ENCODE measurements at regions not wholly inside any gene's neighbourhood (a gene's known extent, or its start where the extent isn't known, plus 50 kb on each side); places are given as distances from the start of the nearest gene placed in this dataset.

DNA sequence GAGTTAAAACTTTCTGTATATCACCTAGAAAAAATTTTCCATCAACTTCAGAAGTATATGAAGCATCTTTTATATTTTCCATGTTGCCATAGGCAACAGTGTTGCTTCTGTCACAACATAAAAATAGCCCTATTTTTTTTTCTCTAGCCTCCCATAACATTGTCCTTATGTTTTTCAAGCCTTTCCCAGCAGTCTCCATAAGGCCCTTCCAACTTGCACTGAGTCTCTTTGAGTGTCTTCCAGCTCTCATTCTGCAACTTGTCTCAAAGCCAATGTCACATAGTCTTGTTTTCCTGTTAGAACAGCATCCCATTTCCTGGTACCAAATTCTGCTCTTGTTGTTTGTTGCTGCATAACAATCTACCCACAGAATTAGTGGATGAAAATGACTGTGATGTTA lies 1055.5 kb upstream of the GHITM start:
- DNase-seq: no peak
- TF ChIP-seq, protein P1, sequence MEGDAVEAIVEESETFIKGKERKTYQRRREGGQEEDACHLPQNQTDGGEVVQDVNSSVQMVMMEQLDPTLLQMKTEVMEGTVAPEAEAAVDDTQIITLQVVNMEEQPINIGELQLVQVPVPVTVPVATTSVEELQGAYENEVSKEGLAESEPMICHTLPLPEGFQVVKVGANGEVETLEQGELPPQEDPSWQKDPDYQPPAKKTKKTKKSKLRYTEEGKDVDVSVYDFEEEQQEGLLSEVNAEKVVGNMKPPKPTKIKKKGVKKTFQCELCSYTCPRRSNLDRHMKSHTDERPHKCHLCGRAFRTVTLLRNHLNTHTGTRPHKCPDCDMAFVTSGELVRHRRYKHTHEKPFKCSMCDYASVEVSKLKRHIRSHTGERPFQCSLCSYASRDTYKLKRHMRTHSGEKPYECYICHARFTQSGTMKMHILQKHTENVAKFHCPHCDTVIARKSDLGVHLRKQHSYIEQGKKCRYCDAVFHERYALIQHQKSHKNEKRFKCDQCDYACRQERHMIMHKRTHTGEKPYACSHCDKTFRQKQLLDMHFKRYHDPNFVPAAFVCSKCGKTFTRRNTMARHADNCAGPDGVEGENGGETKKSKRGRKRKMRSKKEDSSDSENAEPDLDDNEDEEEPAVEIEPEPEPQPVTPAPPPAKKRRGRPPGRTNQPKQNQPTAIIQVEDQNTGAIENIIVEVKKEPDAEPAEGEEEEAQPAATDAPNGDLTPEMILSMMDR (IDR thresholded peaks at IDR 0.05; ENCODE audit: low read depth, low read length): no peak
- no peaks in the 10 kb centered on the region for H3K27me3 ChIP-seq (ENCODE audit: insufficient read depth, low read depth, severe bottlenecking)

DNA sequence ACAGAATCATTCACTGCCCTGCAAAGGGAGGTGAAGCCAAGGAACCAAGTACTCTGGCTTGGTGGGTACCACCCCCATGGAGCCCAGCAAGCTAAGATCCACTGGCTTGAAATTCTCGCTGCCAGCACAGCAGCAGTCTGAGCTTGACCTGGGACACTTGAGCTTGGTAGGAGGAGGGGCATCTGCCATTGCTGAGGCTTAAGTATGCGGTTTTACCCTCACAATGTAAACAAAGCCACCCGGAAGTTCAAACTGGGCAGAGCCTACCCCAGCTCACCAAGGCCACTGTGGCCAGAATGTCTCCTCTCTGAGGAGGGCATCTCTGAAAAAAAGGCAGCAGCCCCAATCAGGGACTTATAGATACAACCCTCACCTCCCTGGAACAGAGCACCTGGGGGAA lies 1050.0 kb upstream of the GHITM start:
- Histone ChIP-seq H3K27me3 (ENCODE audit: insufficient read depth, low read depth, severe bottlenecking) (no peaks in the 10 kb centered on the region), H3K36me3 (no peaks in the 10 kb centered on the region), H3K4me3 (ENCODE audit: low read depth, low read length) (no peak overlapping the region), H3K9me3 (ENCODE audit: severe bottlenecking) (no peaks in the 10 kb centered on the region), H3K27ac (no peak overlapping the region)
- TF ChIP-seq, protein P1 (IDR thresholded peaks at IDR 0.05; ENCODE audit: low read depth, low read length): no peak
- no peak for DNase-seq

More for the DNA sequence above, 1055.5 kb upstream of the GHITM start:
- H3K27ac ChIP-seq: no peak overlapping the region
- no peaks in the 10 kb centered on the region for H3K36me3 ChIP-seq
- no peaks in the 10 kb centered on the region for H3K9me3 ChIP-seq (ENCODE audit: severe bottlenecking)
- no peak overlapping the region for H3K4me3 ChIP-seq (ENCODE audit: low read depth, low read length)

DNA sequence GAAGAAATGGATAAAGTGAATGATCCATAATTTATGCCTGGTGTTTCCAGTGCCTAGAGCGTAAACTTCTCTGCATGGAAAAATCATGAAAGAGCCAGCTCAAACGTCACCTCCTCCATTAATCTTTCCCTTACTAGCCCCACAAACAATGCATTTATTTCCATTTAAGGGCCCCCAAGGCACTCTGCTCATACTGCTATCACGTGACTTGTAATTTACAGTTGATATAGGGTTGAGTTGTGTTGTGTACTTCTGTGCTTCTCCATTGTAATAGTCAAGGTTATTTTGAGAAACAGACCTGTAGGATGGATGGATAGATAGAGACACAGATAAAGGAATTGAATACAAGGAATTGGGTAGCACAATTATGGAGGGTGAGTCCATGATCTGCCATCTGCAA lies 1034.7 kb upstream of the GHITM start:
- Histone ChIP-seq H3K36me3 (no peaks in the 10 kb centered on the region), H3K4me3 (ENCODE audit: low read depth, low read length) (no peak overlapping the region), H3K9me3 (ENCODE audit: severe bottlenecking) (no peaks in the 10 kb centered on the region), H3K27ac (no peak overlapping the region), H3K27me3 (ENCODE audit: insufficient read depth, low read depth, severe bottlenecking) (no peaks in the 10 kb centered on the region)
- DNase-seq: no peak
- TF ChIP-seq, protein P1 (IDR thresholded peaks at IDR 0.05; ENCODE audit: low read depth, low read length): no peak

DNA sequence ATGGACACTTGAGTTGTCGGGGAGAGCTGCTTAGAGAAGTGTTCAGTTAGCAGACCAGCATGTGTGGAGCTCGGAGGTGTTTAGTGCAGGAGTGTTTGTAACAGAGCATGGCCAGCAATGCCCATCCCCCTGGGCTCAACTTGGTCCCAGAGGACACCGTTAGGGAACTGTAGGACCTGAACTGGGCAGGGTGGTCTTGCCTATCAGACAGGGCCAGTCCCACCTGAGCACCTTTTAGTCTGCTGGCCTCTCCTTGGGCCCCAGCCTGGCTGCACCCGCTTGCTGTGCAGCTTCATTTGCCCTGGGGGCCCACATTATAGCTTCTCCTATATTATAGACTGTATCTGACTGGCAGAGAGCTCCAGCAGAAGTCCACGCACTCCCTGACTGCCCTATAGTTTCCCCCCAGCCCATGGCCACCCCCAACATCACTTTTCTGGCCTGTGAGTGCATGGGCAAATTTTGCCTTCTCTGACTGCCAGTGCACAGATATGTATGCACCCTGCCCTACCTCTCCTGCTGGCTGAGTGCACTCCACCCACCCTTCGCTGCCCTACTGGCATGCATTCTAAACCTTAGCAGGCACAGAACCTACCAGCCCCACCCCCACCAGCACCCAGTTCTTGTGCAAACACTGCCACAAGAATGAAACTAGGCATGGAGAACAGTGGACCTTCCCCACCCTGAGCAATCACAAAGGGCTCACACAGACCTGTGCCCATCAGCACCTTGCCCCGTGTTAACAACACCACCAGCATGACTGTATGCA lies 1030.6 kb upstream of the GHITM start:
- H3K27ac ChIP-seq: no peak overlapping the region
- no peaks in the 10 kb centered on the region for H3K27me3 ChIP-seq (ENCODE audit: insufficient read depth, low read depth, severe bottlenecking)
- no peaks in the 10 kb centered on the region for H3K36me3 ChIP-seq
- H3K9me3 ChIP-seq (ENCODE audit: severe bottlenecking): peaks cover 2% of the 10 kb centered on the region
- no peak overlapping the region for H3K4me3 ChIP-seq (ENCODE audit: low read depth, low read length)
- TF ChIP-seq, protein P1 (IDR thresholded peaks at IDR 0.05; ENCODE audit: low read depth, low read length): no peak
- no peak for DNase-seq

DNA sequence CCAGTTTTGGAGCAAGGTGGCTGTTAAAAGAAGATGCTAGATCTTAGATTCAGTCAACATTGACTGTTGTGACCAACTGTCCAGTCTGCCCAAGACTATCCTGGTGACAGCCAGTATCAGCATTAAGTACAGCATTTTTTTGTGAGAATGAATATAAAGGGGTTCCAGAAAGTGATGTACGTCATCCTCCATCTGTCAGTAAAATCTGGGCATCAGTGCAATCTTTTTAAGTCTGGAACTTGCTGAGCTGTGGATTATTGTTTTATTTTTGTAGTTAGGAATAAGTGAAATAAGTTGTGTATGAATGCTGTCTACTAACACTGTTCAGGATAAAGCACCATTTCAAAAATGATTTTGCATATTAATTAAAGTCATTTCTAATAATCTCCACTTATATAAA lies 1020.0 kb upstream of the GHITM start:
- TF ChIP-seq, protein P1 (IDR thresholded peaks at IDR 0.05; ENCODE audit: low read depth, low read length): no peak
- DNase-seq: no peak
- Histone ChIP-seq H3K36me3 (no peaks in the 10 kb centered on the region), H3K27ac (no peak overlapping the region), H3K9me3 (ENCODE audit: severe bottlenecking) (no peaks in the 10 kb centered on the region), H3K27me3 (ENCODE audit: insufficient read depth, low read depth, severe bottlenecking) (no peaks in the 10 kb centered on the region), H3K4me3 (ENCODE audit: low read depth, low read length) (no peak overlapping the region)

DNA sequence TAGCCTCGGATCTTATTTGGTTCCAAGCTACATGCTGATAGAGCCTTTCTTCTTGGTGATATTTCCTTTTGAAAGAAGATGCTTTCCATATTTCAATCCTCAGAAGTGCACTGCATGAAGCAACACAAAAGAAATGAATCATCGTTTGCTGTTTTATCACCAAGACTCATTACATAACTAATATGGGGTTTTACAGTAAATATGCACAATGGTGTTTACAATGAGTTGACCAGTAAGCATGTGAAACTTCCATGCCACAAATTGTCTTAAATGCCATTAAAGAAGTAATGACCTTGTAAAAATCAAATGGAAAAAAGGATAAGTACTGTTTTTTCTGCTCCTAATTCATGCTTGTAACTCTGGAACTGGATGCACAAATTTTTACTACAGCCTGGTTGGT lies 1017.0 kb upstream of the GHITM start:
- no peak overlapping the region for H3K4me3 ChIP-seq (ENCODE audit: low read depth, low read length)
- no peaks in the 10 kb centered on the region for H3K27me3 ChIP-seq (ENCODE audit: insufficient read depth, low read depth, severe bottlenecking)
- DNase-seq: no peak
- no peak overlapping the region for H3K27ac ChIP-seq
- no peaks in the 10 kb centered on the region for H3K36me3 ChIP-seq
- no peaks in the 10 kb centered on the region for H3K9me3 ChIP-seq (ENCODE audit: severe bottlenecking)
- TF ChIP-seq, protein P1 (IDR thresholded peaks at IDR 0.05; ENCODE audit: low read depth, low read length): no peak
